Sigmoid colon (tissue), 4 donors: ENCODE measurements at regions not wholly inside any gene's neighbourhood (a gene's known extent, or its start where the extent isn't known, plus 50 kb on each side); places are given as distances from the start of the nearest gene placed in this dataset.

Experiments
- CTCF ChIP-seq, 4 experiments: fragments of 450-650 bp in 3 of 4; fragments of 200-600 bp in 1 of 4; IDR thresholded peaks; one replicate each; pipeline ENCODE4 v1.5.1; 2016 to 2019; ENCODE audit warnings: antibody characterized with exemption in 4 of 4, mild to moderate bottlenecking in 3 of 4, moderate library complexity in 2 of 4
- EP300 ChIP-seq, 4 donors: sonication (generic); formaldehyde crosslinking; IDR thresholded peaks; one replicate each; pipeline ENCODE4 v1.6.1; 2017; ENCODE audit warnings: antibody characterized with exemption in 4 of 4
- POLR2A ChIP-seq, 2 donors: fragments of 450-650 bp; IDR thresholded peaks; one replicate each; pipeline ENCODE4 v1.6.1; 2016; ENCODE audit warnings: antibody characterized with exemption in 2 of 2, mild to moderate bottlenecking in 2 of 2, moderate library complexity in 2 of 2
- POLR2AphosphoS5 ChIP-seq, 4 donors: sonication (generic); formaldehyde crosslinking; IDR thresholded peaks; one replicate each; pipeline ENCODE4 v1.6.1; 2017; ENCODE audit warnings: antibody characterized with exemption in 4 of 4

GRCh38 chr5:34511063-34511462 lies 145.1 kb upstream of the RAI14 start:
- no peak for TF ChIP-seq POLR2AphosphoS5 (IDR thresholded peaks at IDR 0.05)
- no peak for TF ChIP-seq CTCF (IDR thresholded peaks at IDR 0.05)
- no peak for TF ChIP-seq POLR2A (IDR thresholded peaks at IDR 0.05)
- TF ChIP-seq EP300 (IDR thresholded peaks at IDR 0.05) = no peak
